AG04450 (cell line): ENCODE measurements at regions not wholly inside any gene's neighbourhood (a gene's known extent, or its start where the extent isn't known, plus 50 kb on each side); places are given as distances from the start of the nearest gene placed in this dataset.
A peak's percentile ranks its signal among the peaks of the same experiment; 100 is the strongest.

Experiments
- CTCF ChIA-PET: fragments of 300-600, 350-600 bp; formaldehyde crosslinking; extraction: SDS; loops from one replicate; lab custom pipeline; 2022; ENCODE audit warnings: antibody characterized with exemption, inconsistent platforms; lab: Charles Lee
- POLR2A ChIA-PET: fragments of 350-600 bp; formaldehyde crosslinking; extraction: SDS; loops from one replicate; lab custom pipeline; 2021; ENCODE audit warnings: antibody characterized with exemption, inconsistent platforms; lab: Yijun Ruan, JAX
- DNase-seq: peaks from one replicate; pipeline ENCODE4 v3.0.0-alpha.2; 2011; ENCODE audit warnings: low read depth, low spot score
- H3K27ac ChIP-seq: one replicate; pipeline ENCODE4 v1.5.1; 2012; ENCODE audit warnings: low read depth, low read length, control low read depth
- H3K27me3 ChIP-seq: one replicate; pipeline ENCODE4 v1.6.0; 2012; ENCODE audit warnings: low read length; ENCODE audit not compliant: control insufficient read depth, insufficient read depth
- H3K4me3 ChIP-seq: 2 replicates; pipeline ENCODE4 v1.5.1; 2011; ENCODE audit warnings: mild to moderate bottlenecking, low read depth, low read length, control low read depth
- H3K9me3 ChIP-seq: 2 replicates; pipeline ENCODE4 v1.5.1; 2012; ENCODE audit warnings: low read length; ENCODE audit not compliant: control insufficient read depth, insufficient read depth
- CTCF ChIP-seq: IDR thresholded peaks from 2 replicates; pipeline ENCODE4 v1.5.1; 2011; ENCODE audit warnings: low read depth, low read length, control low read depth, inconsistent platforms

- Histone ChIP-seq H3K9me3 (no peaks in the 10 kb centered on the region), H3K27me3 (no peaks in the 10 kb centered on the region), H3K4me3 (no peak overlapping the region), H3K27ac (no peak overlapping the region)
- no peak for TF ChIP-seq CTCF
- POLR2A ChIA-PET, result no interaction called here
- CTCF ChIA-PET, result no interaction called here
- no peak for DNase-seq
Observed at GRCh38 chr2:14827226-14828023, 194.9 kb downstream of the LRATD1 start.

GRCh38 chr2:14828223-14828622, 195.7 kb downstream of the LRATD1 start:
- Histone ChIP-seq H3K4me3 (no peak overlapping the region), H3K9me3 (no peaks in the 10 kb centered on the region), H3K27ac (no peak overlapping the region), H3K27me3 (no peaks in the 10 kb centered on the region)
- POLR2A ChIA-PET, result no interaction called here
- TF ChIP-seq CTCF, result no peak
- no peak for DNase-seq
- CTCF ChIA-PET, result no interaction called here

- Histone ChIP-seq H3K4me3 (no peak overlapping the region), H3K9me3 (no peaks in the 10 kb centered on the region), H3K27me3 (no peaks in the 10 kb centered on the region), H3K27ac (no peak overlapping the region)
- TF ChIP-seq CTCF, result no peak
- POLR2A ChIA-PET, result no interaction called here
- CTCF ChIA-PET, result no interaction called here
- no peak for DNase-seq
Observed at GRCh38 chr2:14828968-14829367, 196.5 kb downstream of the LRATD1 start.

DNA sequence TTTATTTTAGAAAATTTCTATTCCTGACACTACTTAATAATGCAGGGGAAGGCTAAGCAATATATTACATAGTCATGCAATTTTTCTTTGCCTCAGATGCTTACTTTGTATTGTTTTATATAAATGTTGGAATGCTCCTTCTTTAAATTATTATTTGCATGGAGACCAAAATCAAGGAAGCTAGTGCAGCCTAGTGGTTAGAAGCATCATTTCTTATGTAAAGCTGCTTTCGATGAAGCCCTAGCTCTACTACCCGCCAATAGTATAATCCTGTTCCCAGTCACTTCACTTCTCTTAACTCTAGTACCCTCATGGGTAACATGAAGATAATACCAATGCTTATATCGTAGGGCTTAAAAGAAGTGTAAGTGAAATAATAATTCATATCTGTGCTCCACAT, 198.9 kb downstream of the LRATD1 start:
- no peak overlapping the region for H3K4me3 ChIP-seq
- TF ChIP-seq CTCF, result peak; percentile 42
- DNase-seq, result no peak
- ChIA-PET POLR2A (no interaction called here), CTCF (interaction anchor here (0.7 to 1.2 kb wide), 3 partner anchors 196 to 1475 kb away, joined by 3 to 15 read pairs (median 5); no protein-coding TSS in a partner anchor)
- H3K27ac ChIP-seq, result no peak overlapping the region
- no peaks in the 10 kb centered on the region for H3K9me3 ChIP-seq
- no peaks in the 10 kb centered on the region for H3K27me3 ChIP-seq

- H3K4me3 ChIP-seq, result no peak overlapping the region
- H3K27me3 ChIP-seq, result no peaks in the 10 kb centered on the region
- DNase-seq, result no peak
- POLR2A ChIA-PET, result no interaction called here
- H3K27ac ChIP-seq, result no peak overlapping the region
- no peak for TF ChIP-seq CTCF
- peaks cover 6% of the 10 kb centered on the region for H3K9me3 ChIP-seq
- CTCF ChIA-PET, result no interaction called here
Observed at GRCh38 chr2:14843507-14844204, 211.1 kb downstream of the LRATD1 start.
